ENCODE measurements at regions not wholly inside any gene's neighbourhood (a gene's known extent, or its start where the extent isn't known, plus 50 kb on each side); places are given as distances from the start of the nearest gene placed in this dataset.
"Not testable (repeated sequence)": the region's sequence is repeated elsewhere in the genome, so short reads cannot be mapped to it uniquely, and the experiment has no call there.

DNA sequence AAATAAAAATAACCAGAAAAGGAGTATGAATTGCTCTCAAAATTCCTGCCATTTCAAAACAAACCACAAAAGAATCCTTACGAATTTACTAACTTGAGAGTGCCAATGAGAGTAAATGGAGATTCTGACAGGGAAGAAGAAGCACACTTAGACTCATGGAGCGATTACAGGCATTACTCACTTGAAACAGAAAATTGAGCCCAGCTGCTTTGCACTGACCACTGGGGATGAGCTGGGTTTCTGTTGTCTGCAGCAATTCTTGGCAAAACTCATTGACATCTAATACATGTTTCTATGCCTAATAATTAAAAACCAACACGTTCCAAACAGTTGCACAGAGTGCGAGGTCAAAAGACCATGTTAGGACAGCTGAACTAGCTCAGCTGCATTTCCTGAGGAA is 731.6 kb downstream of the DNAH5 start:
- peak; percentile 2 for DNase-seq

DNA sequence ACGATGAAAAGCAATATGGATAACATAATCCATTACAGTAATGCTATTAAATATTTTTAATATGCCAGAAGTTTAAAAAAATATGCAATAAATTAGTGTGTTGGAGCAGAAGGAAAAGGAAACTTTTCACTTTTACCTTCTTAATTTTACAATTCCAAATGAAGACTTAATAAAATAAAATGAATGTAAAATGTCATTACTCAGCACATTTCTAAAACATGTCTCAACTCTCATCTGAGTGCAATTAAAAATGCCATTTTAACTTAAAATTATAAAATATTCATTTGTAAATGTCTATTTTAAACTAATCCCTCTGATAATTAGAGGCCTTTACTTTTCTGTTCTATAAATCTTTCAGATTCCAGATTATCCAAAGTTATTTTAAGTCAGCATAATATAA is 733.4 kb downstream of the DNAH5 start:
- no peak for DNase-seq

- DNase-seq, result no peak
These were observed 737.4 kb downstream of the DNAH5 start for GRCh38 chr5:13207112-13207511.

- no peak for DNase-seq
These were observed 743.5 kb downstream of the DNAH5 start for GRCh38 chr5:13201022-13201421.

DNA sequence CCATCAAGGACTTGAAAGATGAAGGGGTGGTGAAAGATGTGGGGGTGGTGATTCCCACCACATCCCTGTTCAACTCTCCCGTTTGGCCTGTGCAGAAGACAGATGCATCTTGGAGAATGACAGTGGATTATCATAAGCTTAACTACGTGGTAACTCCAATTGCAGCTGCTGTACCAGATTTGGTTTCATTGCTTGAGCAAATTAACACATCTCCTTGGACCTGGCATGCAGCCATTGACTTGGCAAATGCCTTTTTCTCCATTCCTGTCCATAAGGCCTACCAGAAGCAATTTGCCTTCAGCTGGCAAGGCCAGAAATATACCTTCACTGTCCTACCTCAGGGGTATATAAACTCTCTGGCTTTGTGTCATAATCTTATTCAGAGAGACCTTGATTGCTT is 746.3 kb downstream of the DNAH5 start:
- DNase-seq, result not testable (repeated sequence)

DNA sequence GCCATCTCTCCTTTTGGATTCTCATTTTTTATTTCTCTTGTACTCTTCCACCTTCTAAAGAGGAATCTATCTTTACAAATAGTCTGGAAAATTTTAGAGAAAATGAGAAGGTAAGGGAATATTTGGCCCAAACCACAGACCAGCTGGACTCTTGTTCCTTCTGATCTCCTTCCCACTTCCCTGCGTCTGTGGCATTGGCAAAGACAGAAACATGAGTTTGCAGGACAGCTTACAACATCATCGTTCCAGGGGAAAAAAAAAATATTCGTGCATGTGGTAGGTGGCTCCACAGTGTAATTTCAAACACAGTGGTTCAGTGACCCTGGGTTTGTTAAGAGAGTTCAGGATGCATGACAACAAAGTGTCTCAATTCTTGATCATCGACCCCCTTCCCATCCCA is 755.0 kb downstream of the DNAH5 start:
- DNase-seq, result no peak

GRCh38 chr5:13188371-13188770 is 756.1 kb downstream of the DNAH5 start:
- peak; percentile 19 for DNase-seq

DNA sequence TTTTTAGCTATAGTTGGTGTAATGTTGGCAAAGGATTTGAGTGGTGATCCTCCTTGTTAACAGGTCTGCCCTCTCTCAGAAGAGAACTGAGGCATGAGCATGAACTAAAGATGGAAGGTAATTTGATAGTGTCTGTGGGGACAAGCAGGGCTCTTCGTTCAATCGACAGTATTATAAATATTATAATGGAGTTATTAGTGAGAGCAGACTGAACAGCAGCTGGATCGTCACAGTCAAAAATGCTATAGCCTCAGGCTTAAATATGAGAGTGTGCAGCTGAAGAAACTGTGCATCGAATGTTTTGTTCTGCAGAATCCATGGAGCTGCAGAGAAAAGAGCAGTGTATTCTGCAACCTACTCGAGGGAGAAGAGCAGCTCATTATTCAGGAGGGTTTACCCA is 757.3 kb downstream of the DNAH5 start:
- no peak for DNase-seq

DNA sequence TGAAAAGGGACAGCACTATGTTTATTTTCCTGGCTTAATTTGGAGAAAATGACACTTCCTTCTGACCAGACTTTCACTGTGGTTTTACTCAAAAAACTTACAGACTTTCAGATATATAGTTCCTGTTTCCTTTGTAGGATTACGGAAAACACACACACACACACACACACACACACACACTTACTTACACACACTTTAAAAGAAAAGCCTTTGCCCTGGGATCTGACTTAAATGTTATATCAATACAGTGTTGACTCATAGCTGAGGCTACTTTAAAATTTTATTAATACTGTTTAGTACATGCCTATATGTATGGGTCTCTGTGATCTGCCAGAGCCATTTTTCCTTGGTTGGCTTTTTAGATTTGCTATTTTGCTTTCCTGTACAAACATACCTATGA is 758.3 kb downstream of the DNAH5 start:
- DNase-seq, result no peak

DNA sequence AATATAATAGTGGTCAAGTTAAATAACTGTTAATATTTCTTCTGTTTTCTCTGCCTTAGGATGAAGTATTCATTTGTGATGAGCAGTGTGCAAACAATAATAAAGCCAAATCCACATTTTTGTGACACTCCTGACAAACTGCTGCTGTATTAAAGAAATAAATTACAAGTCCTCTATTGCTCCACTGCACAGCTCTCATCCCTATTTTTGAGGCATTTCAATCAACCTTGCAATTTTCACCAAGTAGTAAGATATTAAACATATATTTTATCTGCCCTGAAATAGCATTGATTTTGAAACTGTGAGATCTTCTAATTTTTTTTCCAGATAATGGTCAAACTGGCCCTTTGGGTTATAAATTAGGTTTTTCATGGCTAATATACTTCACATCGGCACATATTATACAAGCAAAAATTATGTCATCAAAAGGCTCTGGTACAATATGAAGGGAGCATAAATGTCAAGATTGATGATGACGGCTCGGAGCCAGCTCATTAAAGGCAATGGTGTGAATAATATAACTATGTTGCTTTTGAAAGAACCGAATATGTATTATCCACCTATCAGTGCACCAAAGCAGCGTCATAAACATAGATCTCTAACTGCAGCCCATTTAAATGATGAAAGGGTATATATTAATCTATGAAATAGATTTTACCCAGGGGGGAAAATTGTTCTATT is 764.9 kb downstream of the DNAH5 start:
- no peak for DNase-seq

DNA sequence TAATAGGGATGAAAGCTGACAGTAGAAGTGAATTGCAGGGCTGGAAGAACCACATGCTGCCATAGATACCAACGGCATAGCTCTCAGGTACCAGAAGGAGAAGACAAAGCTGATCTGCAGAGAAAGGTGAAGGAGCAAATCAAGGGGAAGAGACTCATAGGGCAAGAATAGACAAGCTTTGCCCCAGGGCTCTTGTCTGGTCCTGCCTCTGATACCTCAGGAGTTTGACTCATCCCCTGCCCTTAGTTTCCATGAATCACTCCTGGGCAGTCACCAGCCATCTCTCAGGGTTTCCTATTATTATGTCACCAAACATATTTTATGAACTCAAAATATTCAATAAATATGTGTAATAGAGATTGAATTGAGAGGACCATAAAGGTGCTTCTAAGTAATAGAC is 800.9 kb downstream of the DNAH5 start:
- DNase-seq, result no peak

GRCh38 chr5:13143214-13143613 is 801.3 kb downstream of the DNAH5 start:
- no peak for DNase-seq

GRCh38 chr5:13133951-13134350 is 810.5 kb downstream of the DNAH5 start:
- no peak for DNase-seq

- DNase-seq, result no peak
These were observed 829.0 kb downstream of the DNAH5 start for GRCh38 chr5:13115476-13115875.

DNA sequence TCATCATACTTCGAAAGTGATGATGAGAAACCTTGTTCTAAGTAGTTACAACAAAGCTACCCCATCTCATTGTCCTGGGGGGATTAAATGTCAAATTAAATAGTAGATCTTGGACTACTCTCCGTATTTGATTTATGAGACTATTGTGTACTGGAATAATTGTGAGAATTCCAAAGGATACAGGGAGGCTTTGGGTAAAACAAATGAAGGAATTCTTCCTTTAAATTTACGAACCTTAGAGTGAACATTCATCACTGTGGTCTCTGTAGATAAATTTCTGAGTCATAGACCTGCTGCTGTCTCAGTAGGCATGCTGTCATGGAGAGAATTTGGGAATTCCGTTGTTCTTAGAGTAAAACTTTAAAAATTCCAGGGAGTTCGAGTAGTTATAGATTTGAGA is 836.2 kb downstream of the DNAH5 start:
- DNase-seq, result peak; percentile 2

- DNase-seq, result no peak
These were observed 837.0 kb downstream of the DNAH5 start for GRCh38 chr5:13107537-13107936.

- no peak for DNase-seq
These were observed 863.4 kb downstream of the DNAH5 start for GRCh38 chr5:13081116-13081515.

DNA sequence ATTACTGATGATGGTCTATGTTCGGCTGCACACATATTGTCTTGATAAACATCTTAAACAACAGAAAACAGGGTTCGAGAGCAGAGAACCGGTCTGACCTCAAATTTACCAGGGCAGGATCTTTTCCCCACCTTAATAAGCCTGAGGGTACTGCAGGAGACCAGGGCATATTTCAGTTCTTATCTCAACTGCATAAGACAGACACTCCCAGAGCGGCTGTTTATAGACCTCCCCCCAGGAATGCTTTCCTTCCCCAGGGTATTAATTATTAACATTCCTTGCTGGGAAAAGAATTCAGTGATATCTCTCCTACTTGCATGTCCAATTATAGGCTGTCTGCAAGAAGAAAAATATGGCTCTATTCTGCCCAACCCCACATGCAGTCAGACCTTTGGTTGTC is 871.6 kb downstream of the DNAH5 start:
- DNase-seq, result not testable (repeated sequence)

GRCh38 chr5:13063088-13063487 is 881.4 kb downstream of the DNAH5 start:
- no peak for DNase-seq

GRCh38 chr5:13045897-13046551 is 898.5 kb downstream of the DNAH5 start:
- no peak for DNase-seq

DNA sequence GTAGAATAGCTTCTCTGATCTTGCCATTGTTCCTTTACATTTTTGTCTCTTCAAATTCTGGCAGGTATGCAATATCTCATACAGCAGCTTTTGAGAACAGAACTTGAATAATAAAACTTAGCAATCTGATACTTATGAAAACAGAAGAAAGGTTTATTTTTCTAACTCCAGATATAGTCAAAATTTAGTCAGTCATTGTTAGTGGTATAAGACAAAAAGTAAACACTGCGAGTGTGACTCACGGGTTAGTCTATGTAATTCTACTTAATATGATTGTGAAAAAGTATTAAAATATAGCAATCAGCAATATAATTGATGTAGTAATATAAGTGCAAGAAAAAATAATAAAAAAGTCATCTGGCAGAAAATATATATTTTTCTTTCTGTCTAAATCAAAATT is 910.4 kb downstream of the DNAH5 start:
- no peak for DNase-seq

DNA sequence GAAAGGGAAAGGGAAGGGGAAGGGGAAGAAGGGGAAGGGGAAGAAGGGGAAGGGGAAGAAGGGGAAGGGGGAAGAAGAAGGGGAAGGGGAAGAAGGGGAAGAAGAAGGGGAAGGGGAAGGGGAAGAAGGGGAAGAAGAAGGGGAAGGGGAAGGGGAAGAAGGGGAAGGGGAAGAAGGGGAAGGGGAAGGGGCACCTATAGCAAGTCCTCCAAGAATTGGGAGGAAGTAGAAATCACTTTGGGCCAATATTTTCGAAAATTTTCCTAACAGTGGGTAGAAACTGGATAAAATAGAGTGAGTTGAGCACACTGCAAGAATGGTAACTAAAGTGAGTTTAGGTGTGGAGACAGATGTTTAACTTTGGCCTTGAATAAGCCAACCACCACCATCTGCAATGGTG is 915.3 kb downstream of the DNAH5 start:
- DNase-seq, result no peak

- DNase-seq, result no peak
These were observed 916.6 kb downstream of the DNAH5 start for GRCh38 chr5:13027874-13028273.

DNA sequence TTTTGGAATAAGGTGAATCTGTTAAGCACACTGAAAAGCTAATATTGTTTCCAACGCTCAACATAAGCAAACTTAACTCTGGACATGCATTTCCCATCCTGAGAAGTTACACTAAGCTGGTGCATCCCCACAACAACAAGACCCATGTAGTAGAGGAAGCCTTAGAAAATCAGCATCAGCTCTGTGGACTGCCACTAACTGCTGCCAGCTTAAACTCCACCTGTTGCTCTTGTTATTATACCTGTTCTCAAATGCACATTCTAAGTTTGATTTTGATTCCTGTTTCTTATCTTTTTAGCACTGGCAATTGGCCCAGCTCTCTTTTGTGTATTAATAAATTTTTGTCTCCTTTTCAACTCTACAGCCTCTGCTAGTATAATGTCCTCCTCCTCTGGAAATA is 924.8 kb downstream of the DNAH5 start:
- DNase-seq, result no peak

DNA sequence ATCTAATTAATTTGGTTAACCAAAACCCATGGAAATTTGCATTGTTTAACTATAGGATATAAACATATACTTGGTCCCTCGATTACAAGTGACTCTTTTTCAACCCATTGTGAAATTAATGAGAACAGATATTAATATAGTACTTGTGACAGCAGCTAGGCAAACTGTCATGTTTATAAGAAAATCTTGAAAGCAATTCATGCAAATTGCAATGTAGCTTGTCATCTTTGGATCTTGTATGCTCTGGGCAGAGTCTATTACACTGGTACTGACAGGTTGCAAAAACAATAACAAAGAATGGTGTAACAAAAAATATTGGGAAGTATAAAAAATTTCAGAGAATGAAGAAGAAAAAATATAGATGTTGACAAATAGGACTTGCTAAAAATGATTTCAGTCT is 941.0 kb downstream of the DNAH5 start:
- no peak for DNase-seq
